Esophagus squamous epithelium (tissue), 4 donors: ENCODE measurements at regions not wholly inside any gene's neighbourhood (a gene's known extent, or its start where the extent isn't known, plus 50 kb on each side); places are given as distances from the start of the nearest gene placed in this dataset.

Source experiments
- CTCF ChIP-seq, 6 experiments: fragments of 450-650 bp in 4 of 6; fragments of 200-600 bp in 2 of 6; sonication (generic) in 2 of 6; IDR thresholded peaks; one replicate each; pipeline ENCODE4 v1.5.1; 2016 to 2019; ENCODE audit warnings: antibody characterized with exemption in 6 of 6, mild to moderate bottlenecking in 4 of 6, moderate library complexity in 4 of 6
- POLR2A ChIP-seq, 4 donors: fragments of 450-650 bp; IDR thresholded peaks; one replicate each; pipeline ENCODE4 v1.6.1; 2017; ENCODE audit warnings: antibody characterized with exemption in 4 of 4, mild to moderate bottlenecking in 4 of 4, moderate library complexity in 3 of 4

- TF ChIP-seq POLR2A (IDR thresholded peaks at IDR 0.05) (no peak), CTCF (IDR thresholded peaks at IDR 0.05) (no peak)
Measured at GRCh38 chr5:126715765-126716164, 61.2 kb upstream of the LMNB1 start.
